AG10803 (cell line): ENCODE measurements at regions not wholly inside any gene's neighbourhood (a gene's known extent, or its start where the extent isn't known, plus 50 kb on each side); places are given as distances from the start of the nearest gene placed in this dataset.

Experiments
- DNase-seq: peaks from one replicate; pipeline ENCODE4 v3.0.0; 2010; ENCODE audit warnings: low read depth
- H3K4me3 ChIP-seq: 2 replicates; pipeline ENCODE4 v1.5.1; 2011; ENCODE audit warnings: mild to moderate bottlenecking, low read length, control low read depth
- TF ChIP-seq, protein P1 (sequence below): conservative IDR thresholded peaks from 2 replicates; pipeline ENCODE4 v1.5.1; 2011; ENCODE audit warnings: mild to moderate bottlenecking, low read length, control low read depth, inconsistent platforms

GRCh38 chr3:16102187-16102561 lies 72.3 kb upstream of the GALNT15 start:
- H3K4me3 ChIP-seq: no peak overlapping the region
- TF ChIP-seq, protein P1, sequence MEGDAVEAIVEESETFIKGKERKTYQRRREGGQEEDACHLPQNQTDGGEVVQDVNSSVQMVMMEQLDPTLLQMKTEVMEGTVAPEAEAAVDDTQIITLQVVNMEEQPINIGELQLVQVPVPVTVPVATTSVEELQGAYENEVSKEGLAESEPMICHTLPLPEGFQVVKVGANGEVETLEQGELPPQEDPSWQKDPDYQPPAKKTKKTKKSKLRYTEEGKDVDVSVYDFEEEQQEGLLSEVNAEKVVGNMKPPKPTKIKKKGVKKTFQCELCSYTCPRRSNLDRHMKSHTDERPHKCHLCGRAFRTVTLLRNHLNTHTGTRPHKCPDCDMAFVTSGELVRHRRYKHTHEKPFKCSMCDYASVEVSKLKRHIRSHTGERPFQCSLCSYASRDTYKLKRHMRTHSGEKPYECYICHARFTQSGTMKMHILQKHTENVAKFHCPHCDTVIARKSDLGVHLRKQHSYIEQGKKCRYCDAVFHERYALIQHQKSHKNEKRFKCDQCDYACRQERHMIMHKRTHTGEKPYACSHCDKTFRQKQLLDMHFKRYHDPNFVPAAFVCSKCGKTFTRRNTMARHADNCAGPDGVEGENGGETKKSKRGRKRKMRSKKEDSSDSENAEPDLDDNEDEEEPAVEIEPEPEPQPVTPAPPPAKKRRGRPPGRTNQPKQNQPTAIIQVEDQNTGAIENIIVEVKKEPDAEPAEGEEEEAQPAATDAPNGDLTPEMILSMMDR: no peak
- no peak for DNase-seq

DNA sequence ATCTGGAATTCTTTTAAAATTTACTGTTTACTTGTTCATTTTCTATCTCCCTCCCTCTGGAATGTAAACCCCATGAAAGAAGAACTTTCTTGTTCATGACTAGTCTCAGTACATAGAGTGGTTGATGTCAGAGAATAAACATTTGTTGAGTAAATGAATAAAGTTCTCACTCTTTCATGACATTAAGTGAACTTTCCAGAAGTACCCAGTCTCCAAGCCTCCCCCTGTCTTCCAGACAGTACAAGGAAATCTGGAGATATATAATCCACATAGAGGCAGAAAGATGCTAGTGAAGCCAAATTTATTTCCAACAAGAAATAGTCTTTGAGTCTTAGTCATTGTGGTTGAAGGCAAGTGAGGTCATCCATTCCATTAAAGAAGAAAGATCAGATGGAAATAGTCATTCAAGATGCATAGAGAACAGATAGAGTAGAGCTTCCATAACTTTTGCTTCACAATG lies 71.5 kb upstream of the GALNT15 start:
- DNase-seq: peak; percentile 94

GRCh38 chr3:16103472-16103871 lies 71.0 kb upstream of the GALNT15 start:
- peak; percentile 99 for DNase-seq
- no peak overlapping the region for H3K4me3 ChIP-seq
- TF ChIP-seq, protein P1: no peak

More for the DNA sequence above, 71.5 kb upstream of the GALNT15 start:
- TF ChIP-seq, protein P1: peak; percentile 39
- H3K4me3 ChIP-seq: no peak overlapping the region

- no peak overlapping the region for H3K4me3 ChIP-seq
- peak; percentile 64 for DNase-seq
- TF ChIP-seq, protein P1: no peak
Observed at GRCh38 chr3:16104156-16104555, 70.3 kb upstream of the GALNT15 start.

GRCh38 chr3:16106050-16106449 lies 68.4 kb upstream of the GALNT15 start:
- no peak overlapping the region for H3K4me3 ChIP-seq
- TF ChIP-seq, protein P1: no peak
- no peak for DNase-seq

- TF ChIP-seq, protein P1: no peak
- H3K4me3 ChIP-seq: no peak overlapping the region
- DNase-seq: no peak
Observed at GRCh38 chr3:16108424-16108823, 66.1 kb upstream of the GALNT15 start.

GRCh38 chr3:16109929-16110328 lies 64.6 kb upstream of the GALNT15 start:
- TF ChIP-seq, protein P1: no peak
- H3K4me3 ChIP-seq: no peak overlapping the region
- no peak for DNase-seq
